Peyer's patch (tissue), 4 donors: ENCODE measurements at regions not wholly inside any gene's neighbourhood (a gene's known extent, or its start where the extent isn't known, plus 50 kb on each side); places are given as distances from the start of the nearest gene placed in this dataset.

Experiments
- DNase-seq, 3 donors: peaks; one replicate each; pipeline ENCODE4 v3.0.0-alpha.2; 2017 to 2019
- H3K27ac ChIP-seq, 4 donors: fragments of 200-600 bp; sonication (generic); one replicate each; pipeline ENCODE4 v1.5.1; 2016 to 2019
- H3K27me3 ChIP-seq, 2 donors: fragments of 200-600 bp; sonication (generic); one replicate each; pipeline ENCODE4 v1.5.1; 2019
- H3K36me3 ChIP-seq, 3 donors: fragments of 200-600 bp; sonication (generic); one replicate each; pipeline ENCODE4 v1.5.1; 2016 to 2019
- H3K4me1 ChIP-seq, 4 donors: fragments of 200-600 bp; sonication (generic); one replicate each; pipeline ENCODE4 v1.5.1; 2016 to 2019
- H3K4me3 ChIP-seq, 4 donors: fragments of 200-600 bp; sonication (generic); 1 replicate in 3 of 4; 2 replicates in 1 of 4; pipeline ENCODE4 v1.5.1; 2016 to 2019; ENCODE audit warnings: mild to moderate bottlenecking in 1 of 4
- H3K9me3 ChIP-seq, 4 donors: fragments of 200-600 bp; sonication (generic); one replicate each; pipeline ENCODE4 v1.5.1; 2016 to 2019; ENCODE audit warnings: mild to moderate bottlenecking in 1 of 4
- POLR2A ChIP-seq, 2 donors: fragments of 450-650 bp; IDR thresholded peaks; one replicate each; pipeline ENCODE4 v1.5.1; 2017; ENCODE audit warnings: antibody characterized with exemption in 2 of 2, mild to moderate bottlenecking in 2 of 2, moderate library complexity in 2 of 2
- TF ChIP-seq, protein P1 (sequence below), 6 experiments: fragments of 450-650 bp in 4 of 6; fragments of 200-600 bp in 2 of 6; sonication (generic) in 1 of 6; IDR thresholded peaks; one replicate each; pipeline ENCODE4 v1.5.1; 2017 to 2019; ENCODE audit warnings: antibody characterized with exemption in 6 of 6, mild to moderate bottlenecking in 3 of 6, moderate library complexity in 1 of 6

GRCh38 chr12:111072299-111072698 lies 151.9 kb upstream of the MYL2 start:
- Histone ChIP-seq H3K27ac (no peak overlapping the region), H3K4me1 (no peaks in the 10 kb centered on the region), H3K9me3 (no peaks in the 10 kb centered on the region), H3K4me3 (no peak overlapping the region), H3K36me3 (no peaks in the 10 kb centered on the region), H3K27me3 (no peaks in the 10 kb centered on the region)
- no peak for DNase-seq
- TF ChIP-seq, protein P1, sequence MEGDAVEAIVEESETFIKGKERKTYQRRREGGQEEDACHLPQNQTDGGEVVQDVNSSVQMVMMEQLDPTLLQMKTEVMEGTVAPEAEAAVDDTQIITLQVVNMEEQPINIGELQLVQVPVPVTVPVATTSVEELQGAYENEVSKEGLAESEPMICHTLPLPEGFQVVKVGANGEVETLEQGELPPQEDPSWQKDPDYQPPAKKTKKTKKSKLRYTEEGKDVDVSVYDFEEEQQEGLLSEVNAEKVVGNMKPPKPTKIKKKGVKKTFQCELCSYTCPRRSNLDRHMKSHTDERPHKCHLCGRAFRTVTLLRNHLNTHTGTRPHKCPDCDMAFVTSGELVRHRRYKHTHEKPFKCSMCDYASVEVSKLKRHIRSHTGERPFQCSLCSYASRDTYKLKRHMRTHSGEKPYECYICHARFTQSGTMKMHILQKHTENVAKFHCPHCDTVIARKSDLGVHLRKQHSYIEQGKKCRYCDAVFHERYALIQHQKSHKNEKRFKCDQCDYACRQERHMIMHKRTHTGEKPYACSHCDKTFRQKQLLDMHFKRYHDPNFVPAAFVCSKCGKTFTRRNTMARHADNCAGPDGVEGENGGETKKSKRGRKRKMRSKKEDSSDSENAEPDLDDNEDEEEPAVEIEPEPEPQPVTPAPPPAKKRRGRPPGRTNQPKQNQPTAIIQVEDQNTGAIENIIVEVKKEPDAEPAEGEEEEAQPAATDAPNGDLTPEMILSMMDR (IDR thresholded peaks at IDR 0.05) = no peak
- TF ChIP-seq POLR2A (IDR thresholded peaks at IDR 0.05) = no peak

DNA sequence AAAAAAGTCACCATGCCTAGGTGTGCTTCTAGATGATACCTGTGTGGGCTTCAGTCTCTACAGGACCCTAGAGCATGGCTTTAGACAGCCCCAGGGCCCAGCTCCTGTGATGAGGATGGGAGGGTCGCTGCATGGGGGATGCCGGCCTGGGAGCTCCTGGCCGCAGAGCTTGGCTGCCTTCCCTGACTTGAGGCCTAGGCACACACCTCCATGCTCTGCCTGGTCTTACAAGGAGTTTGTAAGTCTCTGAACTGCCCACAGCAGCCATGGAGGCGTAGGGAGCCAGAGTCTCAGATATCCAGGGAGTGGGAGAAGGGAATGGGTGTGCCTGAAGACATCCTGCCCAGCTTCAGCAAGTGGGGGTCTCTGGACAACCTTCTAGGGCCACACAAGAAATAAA lies 149.5 kb upstream of the MYL2 start:
- H3K9me3 ChIP-seq = no peaks in the 10 kb centered on the region
- H3K36me3 ChIP-seq = no peaks in the 10 kb centered on the region
- H3K4me1 ChIP-seq = no peaks in the 10 kb centered on the region
- TF ChIP-seq POLR2A (IDR thresholded peaks at IDR 0.05) = no peak
- TF ChIP-seq, protein P1 (IDR thresholded peaks at IDR 0.05) = no peak
- H3K27ac ChIP-seq = no peak overlapping the region
- no peak for DNase-seq
- no peaks in the 10 kb centered on the region for H3K27me3 ChIP-seq
- H3K4me3 ChIP-seq = no peak overlapping the region

GRCh38 chr12:111068290-111068689 lies 147.9 kb upstream of the MYL2 start:
- Histone ChIP-seq H3K27me3 (no peaks in the 10 kb centered on the region), H3K36me3 (no peaks in the 10 kb centered on the region), H3K4me3 (no peak overlapping the region), H3K9me3 (no peaks in the 10 kb centered on the region), H3K4me1 (no peaks in the 10 kb centered on the region), H3K27ac (no peak overlapping the region)
- DNase-seq = no peak
- TF ChIP-seq POLR2A (IDR thresholded peaks at IDR 0.05) = no peak
- TF ChIP-seq, protein P1 (IDR thresholded peaks at IDR 0.05) = no peak

DNA sequence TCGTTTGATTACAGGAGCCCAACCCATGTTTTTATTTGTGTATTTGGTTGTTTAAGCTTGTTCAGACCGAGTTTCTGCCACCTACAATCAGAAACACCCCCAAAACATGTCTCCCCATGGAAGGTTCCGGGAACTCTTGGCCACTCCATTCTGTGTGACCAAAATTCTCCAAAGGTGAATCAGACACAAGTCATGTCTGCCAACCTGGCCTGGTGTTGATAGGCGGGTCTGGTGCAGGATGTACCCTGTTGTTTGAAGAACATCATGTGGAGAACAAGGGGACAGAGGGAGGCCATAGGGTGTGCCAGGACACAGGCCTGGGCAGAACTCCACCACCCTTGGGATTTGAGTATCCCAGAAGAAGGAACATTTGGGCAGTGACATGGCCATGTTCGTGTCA lies 147.1 kb upstream of the MYL2 start:
- H3K4me1 ChIP-seq = no peaks in the 10 kb centered on the region
- no peaks in the 10 kb centered on the region for H3K36me3 ChIP-seq
- no peak for DNase-seq
- no peaks in the 10 kb centered on the region for H3K27me3 ChIP-seq
- H3K9me3 ChIP-seq = no peaks in the 10 kb centered on the region
- no peak overlapping the region for H3K4me3 ChIP-seq
- TF ChIP-seq, protein P1 (IDR thresholded peaks at IDR 0.05) = no peak
- no peak for TF ChIP-seq POLR2A (IDR thresholded peaks at IDR 0.05)
- H3K27ac ChIP-seq = no peak overlapping the region

DNA sequence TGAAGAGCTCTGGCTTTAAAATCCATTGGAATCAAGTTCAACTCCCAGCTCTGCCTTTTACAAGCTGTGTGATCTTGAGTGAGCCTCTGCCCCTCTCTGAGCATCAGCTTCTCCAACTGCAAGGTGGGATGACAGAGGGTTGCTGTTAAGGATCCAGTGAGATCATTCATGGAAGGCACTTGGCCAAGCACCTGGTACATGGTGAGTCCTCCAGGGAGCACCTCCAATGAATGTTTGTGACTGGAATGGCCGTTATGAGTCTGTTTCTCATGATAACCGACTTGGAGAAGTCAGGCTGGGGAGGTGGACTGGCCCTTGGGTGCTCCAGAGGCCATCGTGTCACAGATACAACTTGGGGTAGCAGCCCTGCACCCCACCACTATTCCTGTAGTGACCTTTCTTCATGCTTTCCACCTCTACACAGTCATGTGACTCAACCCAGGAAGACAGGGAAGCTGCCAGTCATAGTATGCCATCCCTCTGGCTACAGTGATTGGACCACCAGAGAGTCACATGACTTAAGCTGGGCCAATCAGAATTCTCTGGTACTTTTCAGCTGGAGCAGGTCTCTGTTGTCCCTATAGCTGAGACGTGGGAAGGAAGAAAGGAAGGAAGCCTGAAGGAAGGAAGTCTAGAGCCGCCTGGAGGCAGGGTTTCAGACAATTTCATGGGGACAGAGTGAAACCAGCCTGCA lies 146.5 kb upstream of the MYL2 start:
- no peaks in the 10 kb centered on the region for H3K4me1 ChIP-seq
- DNase-seq = no peak
- H3K36me3 ChIP-seq = no peaks in the 10 kb centered on the region
- no peaks in the 10 kb centered on the region for H3K27me3 ChIP-seq
- no peak overlapping the region for H3K27ac ChIP-seq
- TF ChIP-seq, protein P1 (IDR thresholded peaks at IDR 0.05) = no peak
- TF ChIP-seq POLR2A (IDR thresholded peaks at IDR 0.05) = no peak
- H3K9me3 ChIP-seq = no peaks in the 10 kb centered on the region
- no peak overlapping the region for H3K4me3 ChIP-seq

GRCh38 chr12:111064982-111065381 lies 144.6 kb upstream of the MYL2 start:
- Histone ChIP-seq H3K36me3 (no peaks in the 10 kb centered on the region), H3K27ac (no peak overlapping the region), H3K9me3 (no peaks in the 10 kb centered on the region), H3K4me1 (no peaks in the 10 kb centered on the region), H3K4me3 (no peak overlapping the region), H3K27me3 (no peaks in the 10 kb centered on the region)
- no peak for DNase-seq
- TF ChIP-seq POLR2A (IDR thresholded peaks at IDR 0.05) = no peak
- TF ChIP-seq, protein P1 (IDR thresholded peaks at IDR 0.05) = no peak
